Fibroblast of skin of back (primary cell): ENCODE measurements at regions not wholly inside any gene's neighbourhood (a gene's known extent, or its start where the extent isn't known, plus 50 kb on each side); places are given as distances from the start of the nearest gene placed in this dataset.
"Not testable (repeated sequence)": the region's sequence is repeated elsewhere in the genome, so short reads cannot be mapped to it uniquely, and the experiment has no call there.

Experiments
- DNase-seq: peaks from one replicate; pipeline ENCODE4 v3.0.0-alpha.2; 2013

DNA sequence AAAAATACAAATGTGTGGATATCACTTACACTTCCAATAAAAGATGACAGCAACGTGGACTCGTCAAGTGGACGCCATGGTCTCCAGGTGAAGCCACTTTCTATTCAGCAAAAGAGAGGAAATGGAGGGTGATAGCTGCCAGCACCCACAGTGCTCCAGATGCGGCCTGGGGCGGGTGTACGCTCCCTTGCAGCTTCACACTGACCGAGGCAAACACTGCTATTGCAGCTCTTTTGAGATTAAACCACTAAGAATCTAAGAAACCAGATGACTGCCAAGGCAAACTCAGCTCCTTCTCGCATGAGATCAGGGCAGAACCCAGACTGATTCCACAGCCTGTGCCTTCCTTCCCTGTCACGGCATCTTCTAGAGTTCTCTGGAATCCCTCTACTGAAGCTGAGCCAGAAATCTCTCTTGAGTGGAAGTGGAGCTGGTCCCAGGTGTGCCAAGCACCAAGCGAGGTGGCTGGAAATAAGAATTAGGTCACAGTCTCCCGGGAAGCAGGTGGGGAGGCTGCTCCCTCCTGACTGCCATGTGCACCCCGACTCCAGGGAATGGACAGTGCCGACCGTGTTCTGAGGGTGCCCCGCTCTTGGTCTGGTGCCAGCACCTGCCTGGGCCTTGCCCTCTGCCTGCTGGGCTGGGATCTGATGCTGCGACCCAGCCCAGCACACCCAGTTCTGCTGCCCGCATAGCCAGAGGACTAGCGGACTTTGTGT is 90.1 kb upstream of the AFDN start:
- no peak for DNase-seq

DNA sequence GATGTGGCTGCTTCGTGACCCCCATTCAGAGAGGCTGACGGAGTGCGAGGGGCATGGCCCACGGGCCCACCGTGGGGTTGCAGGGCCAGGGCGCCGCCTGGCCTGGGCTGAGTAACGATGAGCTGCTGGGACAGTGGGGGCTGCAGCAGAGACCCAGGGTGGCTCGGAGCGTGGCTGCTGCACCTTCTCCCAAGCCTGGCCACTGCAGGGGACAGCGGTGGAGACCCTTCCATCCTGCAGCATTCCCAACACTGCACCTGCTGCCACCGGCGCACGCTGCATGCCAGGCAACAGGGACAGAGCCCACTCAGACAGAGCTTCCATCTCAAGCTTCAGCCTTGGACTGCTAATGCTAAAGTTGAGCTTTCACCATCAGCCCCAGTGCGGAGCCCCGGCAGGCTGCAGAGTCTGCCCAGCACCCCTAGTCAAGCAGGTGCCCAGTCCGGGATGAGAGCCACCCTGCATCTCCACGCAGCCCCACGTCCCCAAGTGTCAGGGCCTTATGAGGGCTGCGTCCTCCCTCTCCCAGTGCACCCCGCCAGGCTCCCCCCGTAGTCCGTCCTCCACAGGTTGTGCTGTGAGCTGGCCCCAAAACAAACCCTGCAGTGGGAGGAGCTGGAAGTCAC is 89.4 kb upstream of the AFDN start:
- DNase-seq = no peak

DNA sequence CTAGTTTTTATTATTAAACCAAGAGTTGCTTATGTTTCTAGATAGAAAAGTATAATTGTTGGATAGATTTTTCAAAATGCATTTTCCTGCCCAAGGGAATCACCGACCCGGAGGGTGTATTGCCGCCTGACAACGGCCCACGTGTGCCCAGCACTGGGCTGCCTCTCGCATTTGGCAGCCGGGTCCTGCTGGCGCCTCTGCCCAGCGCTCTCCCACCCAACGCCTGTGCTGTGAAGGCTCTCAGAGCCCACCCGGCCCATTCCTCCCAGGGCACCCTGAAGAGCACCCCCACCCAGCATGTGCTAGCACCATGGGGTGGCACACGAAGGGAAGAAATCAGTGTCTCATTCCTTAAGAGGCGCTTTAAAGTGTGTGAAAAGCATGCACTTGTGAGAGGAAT is 88.3 kb upstream of the AFDN start:
- no peak for DNase-seq

DNA sequence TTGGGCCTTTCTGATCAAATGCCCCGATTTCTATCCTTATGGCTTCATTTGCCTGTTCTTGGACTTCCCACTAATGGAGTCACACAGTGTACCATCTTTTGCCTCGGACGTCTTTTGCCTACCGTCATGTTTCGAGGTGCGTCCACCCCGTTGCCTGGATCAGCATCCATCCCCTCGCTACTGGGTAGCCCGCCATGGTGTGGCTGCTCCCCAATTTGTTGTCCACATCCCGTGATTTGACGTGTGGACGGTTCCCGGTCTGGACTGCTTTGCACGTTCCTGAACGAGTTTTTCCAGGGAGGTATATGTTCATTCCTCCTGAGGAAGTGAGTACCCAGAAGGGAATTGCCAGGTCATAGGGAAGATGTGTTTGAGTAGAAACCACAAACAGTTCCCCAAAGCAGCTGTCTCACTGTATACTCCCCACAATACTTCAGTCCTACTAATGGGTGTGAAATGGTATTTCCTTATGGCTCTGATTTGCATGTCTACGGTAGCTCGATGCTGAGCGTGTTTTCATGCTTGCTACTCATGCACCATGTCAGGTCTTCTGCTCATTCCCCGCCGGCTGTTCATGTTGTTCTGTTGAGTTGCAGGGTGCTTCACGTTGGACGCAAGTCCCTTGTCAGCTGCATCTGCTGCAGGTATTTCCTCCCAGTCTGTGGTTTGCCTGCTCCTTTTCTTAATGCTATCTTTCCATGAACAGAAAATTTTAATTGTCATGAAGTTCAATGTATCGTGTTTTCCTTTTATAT is 86.8 kb upstream of the AFDN start:
- no peak for DNase-seq

DNA sequence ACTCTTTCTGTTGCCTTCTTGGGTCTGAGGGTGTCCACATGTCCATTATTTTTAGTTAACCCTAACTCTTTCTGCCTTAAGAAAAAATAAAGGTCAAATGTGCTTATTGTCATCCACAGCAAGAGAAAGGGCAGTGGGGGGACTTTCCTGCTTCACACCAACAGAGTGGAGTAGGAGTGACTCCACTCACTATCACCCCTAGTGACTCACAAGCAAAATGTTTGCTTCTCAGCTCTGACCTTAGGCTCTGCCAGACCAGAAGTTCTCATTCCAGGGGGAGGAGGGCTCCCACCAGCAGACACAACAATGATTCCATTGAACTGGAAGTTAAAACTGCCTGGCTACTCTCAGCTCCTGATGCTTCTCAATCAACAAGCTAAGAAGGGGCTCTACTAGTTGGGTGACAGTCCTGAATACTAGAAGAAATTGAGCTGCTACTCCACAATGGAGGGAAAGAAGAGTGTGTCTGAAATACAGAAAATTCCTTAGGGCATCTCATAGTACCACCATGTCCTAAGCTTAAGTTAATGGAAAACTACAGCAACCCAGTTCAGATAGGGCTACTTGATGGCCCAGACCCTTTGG is 83.9 kb upstream of the AFDN start:
- peak; percentile 35 for DNase-seq

DNA sequence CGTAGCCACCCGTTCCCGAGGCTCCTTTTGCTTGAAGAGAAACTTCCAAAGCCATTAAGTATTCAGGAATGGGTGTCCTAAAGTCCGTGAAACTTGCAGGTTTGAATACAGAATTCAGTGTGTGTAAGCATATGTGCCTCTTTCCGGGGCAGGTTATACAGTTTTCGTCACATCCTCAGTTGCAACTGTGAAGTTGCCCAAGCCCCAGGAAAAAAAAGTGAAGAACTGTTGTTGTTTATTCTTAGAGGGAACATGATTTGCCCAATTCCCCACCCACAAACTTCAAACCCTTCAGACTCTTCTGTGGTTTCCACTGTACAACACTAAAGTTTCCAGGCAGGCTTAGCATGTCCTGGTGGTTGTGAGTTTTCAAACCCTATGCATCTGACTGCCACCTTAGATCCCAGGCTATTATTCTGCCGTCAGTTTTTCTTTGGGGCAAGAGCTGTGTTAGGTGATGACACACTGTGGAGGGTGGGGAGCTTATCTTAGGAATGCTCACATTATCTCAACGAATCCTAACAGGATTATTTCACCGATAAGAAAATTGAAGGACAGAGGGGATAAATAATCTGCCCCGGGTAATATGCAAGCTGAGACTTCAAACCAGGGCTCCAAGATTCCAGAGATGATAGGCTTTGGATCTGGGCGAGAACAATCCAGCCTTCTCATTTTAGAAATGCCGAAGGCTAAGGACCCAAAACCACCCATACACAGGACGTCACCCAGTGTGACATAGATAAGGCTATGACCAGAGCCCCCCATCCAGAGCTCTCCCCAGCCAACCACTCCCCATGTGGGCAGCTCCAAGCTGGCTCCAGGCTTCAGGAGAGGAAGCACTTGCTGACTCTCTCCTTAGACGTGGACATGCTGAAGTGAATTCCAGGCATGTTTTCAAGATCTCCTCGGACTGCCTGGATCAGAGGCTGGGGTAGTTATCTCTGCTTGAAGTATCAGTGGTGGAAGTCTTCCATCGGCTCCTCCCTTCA is 81.7 kb upstream of the AFDN start:
- DNase-seq = no peak

DNA sequence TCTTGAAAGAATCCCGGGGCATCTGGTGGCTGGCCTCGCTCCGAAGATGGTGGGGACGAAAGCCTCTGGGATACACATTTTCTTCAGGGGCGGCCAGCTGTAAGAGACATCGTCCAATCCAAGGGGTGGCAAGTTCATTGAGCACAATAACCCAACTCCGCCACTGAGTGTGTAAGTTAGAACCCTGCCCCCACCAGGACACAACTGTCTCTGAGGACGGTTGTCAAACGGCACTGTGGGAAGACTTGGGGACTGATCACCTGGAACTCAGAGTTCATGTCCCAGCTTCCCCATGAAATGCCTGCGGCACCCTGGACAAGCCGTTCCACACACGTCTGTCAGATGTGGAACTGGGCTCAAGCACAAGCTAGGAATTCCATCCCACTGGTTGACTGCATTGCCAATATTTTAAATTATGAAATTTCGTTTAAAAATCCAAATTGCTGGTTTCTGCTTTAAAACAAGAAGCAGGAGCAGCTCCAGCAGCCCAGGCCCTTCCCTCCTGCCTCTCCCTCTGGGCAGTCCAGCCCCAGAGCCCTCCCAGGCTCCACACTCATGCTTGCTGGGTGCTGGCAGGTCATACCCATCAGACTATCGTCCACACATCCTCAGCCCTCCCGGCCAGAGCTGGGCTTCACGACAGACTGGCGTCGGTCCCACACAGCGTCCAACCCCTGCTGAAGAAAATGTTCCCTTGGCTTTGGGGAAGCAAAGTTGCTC is 80.9 kb upstream of the AFDN start:
- DNase-seq = no peak

DNA sequence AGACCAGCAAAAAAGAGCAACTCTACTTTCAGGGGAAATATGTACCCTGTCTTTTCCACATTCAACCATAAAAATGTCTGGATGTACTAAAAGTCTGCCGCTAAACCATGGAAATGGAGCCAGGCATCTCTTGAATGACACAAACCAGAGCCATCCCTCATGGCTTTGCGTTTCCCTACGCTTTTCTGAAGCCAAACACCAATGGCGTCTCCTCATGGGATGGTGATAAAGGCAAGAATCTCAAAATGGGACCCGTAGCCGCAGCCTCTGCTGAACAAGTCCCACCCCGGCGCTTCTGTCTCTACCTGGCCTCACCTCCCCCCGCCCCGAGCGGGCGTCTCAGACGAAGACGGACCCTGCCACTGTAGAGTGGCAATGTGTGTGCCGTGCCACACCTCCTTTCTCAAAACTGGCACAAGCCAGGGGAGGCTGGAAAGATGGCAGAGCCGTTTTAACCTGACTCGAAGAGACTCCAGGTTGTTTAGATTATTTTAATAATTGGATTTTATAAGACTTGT is 80.3 kb upstream of the AFDN start:
- no peak for DNase-seq

DNA sequence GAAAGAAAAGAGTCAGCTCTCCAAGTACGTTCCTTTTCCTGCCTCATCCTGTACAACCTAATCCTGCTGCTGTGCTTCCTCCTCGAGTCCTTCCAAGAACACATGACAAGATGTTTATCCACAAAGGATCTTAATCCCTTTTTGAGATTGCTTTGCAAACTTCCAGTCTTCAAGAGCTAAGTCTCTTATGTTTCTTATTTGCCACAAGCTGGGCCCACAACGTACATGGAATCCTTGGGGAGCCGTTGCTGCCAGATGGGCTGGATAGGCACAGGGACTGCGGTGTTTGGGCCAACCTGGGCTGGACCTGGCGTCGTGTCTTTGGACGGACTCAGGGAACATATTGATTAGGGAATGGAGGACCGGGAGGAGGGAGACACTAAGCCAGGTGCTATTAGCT is 79.7 kb upstream of the AFDN start:
- DNase-seq = no peak

DNA sequence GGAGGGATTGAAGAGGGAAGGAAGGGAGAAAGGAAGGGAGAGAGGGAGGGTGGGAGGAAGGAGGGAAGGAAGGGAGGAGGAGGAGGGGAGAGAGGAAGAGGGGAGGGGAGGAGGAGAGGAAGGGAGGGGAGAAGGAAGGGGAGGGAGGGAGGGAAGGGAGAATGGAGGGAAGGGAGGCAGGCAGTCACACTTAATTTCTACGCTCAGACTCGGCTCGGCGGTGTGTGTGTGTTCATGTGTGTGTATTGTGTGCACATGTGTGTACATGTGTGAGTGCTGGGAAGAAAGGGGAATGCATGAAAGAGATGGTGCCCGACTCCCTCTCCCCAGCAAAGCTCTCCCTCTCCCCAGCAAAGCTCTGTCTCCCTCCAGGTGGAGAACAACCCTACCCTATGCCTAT is 79.1 kb upstream of the AFDN start:
- DNase-seq = no peak

DNA sequence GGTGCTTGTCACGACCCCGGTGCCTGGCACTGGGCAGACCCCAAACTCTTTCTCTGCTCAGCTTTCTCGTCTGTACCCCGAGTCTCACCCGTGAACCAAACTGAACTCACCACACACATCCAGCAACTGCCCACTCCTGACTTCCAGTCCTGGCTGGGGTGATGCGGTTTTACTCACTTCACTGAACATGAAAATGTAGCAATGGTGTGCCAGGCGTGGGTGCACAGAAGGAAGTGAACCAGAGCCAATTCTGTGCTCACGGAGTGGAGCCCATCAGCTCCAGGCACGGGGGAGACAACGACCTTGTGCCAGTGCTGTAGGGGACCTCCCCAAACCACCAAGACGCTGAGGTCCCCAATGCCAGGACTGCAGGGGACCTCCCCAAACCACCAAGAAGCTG is 78.7 kb upstream of the AFDN start:
- no peak for DNase-seq

DNA sequence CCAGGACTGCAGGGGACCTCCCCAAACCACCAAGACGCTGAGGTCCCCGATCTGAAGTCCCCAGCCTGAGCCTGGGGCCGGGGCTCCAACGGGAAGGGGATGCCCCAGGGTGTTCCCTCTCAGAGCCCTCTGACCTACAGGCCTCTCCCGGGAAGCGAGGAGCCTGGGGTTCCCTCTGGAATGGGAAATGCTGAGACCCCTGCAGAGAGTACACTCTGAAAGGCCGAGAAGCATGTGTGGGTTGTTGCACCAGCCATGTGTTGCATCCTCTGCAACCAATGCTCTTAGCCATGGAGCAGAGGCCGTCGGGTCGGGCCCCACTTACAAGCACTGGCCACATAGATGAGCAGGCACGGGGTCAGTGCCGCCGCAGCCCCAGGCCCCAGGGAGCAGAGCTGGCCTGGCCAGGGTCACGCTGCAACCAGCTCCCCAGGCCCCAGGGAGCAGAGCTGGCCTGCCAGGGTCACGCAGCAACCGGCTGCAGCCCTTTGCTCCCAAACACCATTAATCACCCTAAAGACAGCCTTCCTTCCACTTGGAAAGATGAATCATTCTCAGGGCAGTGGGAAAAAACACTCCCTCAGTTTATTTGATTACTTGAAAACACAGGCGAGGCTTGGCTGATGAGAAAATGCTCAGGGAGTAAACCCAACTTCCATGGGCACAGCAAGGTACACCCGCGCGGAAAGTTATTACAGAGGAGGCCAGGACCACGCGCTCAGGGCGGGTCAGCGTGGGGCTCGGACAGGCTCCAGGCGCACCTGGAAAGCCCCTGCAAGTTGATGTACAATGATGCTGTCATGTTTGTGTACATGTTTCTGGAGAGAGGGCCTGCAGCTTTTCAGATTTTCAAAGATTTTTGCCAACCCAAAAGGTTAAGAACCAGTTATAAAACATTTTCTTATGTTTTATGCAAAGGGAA is 78.0 kb upstream of the AFDN start:
- DNase-seq = no peak

DNA sequence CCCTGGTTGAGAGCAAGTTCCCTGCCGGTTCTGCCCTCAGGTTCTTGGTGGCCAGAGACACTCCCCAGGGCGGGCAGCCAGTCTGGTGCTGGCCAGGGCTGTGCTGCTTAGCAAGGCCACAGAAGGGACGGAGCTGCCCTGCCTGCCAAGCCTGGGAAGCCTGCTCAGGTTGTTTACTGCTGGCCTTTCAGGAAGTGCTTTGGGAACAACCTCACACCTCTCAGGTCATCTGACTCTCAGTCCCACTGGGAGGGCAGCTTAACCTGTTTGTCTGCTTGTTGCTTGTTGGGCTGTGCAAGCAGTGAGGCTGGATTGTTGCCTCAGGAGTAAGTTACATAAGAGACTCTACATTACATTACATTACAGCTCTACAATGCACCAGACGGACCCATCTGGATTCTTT is 75.8 kb upstream of the AFDN start:
- DNase-seq = no peak

DNA sequence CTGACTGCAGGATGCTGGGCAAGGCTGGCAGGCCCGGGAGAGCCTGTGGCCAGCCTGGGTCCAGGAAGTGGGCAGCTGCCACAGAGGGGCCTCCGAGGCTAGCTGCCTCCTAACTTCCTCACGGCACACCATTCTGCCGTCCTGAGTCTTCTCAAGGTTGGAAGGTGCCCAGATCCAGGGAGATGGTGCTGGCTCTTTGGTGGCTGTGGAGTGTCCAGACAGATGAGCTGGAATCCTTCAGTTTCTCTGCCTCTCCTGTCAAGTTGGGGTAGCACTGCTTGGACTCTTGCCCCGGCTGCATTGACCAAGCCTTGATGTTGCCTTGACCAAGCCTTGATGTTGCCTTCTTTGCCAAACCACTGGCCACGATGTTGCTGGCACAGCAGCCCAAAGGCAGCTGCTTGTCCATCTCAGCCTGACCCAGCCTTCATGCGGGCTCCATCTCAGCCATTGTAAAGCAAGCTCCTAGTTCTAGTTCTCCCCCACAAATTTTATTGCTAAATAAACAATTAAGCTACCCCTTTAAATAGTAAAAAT is 75.1 kb upstream of the AFDN start:
- DNase-seq = no peak

DNA sequence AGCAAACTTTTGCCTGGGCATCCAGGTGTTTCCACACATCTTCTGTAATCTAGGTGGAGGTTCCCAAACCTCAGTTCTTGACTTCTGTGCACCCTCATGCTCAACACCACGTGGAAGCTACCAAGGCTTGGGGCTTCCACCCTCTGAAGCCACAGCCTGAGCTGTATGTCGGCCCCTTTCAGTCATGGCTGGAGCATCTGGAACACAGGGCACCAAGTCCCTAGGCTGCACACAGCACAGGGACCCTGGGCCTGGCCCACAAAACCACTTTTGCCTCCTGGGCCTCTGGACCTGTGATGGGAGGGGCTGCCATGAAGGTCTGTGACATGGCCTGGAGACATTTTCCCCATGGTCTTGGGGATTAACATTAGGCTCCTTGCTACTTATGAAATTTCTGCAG is 73.4 kb upstream of the AFDN start:
- DNase-seq = not testable (repeated sequence)

DNA sequence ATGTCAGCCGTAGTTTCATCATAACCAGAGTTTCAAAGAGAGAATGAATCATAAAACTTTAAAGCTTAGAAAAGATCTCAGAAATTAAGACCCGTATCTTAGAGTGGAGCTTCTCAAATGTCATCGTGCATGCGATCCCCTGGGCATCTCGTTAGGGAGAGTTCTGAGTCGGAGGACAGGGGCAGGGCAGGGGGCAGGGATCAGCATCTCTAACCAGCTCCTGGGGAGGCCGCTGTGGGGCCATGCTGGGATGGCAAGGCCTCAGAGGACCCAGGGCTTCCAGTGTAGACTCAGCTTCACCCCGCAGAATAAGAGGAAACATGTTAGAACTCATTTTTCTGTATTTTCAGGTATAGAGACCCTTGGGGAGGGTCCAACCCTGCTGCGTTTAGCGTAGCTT is 72.0 kb upstream of the AFDN start:
- no peak for DNase-seq

DNA sequence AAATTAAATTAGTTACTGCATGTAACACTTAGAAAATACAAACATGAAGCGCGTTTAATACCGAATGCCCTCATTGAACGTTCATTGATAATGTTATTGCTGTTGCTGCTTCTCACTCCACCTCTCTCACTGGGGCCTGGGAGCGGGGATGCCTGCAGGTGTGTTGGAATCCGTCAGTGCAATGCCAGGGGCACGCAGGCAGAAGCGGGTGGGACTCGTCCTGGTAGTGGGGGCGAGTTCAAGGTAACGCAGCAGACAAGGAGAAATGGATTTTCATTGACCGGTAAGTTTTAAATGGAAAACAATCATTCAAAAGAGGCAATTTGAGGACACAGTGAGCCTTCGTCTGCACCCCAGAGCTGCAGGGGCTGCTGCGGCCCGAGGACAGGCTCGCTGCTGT is 71.2 kb upstream of the AFDN start:
- no peak for DNase-seq

DNA sequence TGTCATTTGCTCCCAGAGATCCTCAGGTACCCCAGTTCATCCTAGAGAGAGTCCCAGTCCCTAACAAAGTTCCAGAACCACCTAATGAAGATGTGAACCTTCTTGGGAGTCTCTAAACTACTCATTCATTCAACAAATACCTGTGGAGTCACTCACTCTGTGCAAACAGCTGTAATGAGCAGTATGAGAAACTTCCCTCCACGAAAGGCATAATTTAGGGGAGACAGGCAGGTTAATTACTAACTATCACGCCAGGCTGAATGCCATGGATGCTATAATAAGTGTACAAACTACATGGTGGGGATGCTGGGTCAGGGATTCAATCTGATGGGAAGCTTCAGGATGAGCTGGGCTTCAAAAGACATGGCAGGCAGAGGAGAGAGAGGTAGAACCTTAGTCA is 70.1 kb upstream of the AFDN start:
- DNase-seq = no peak

DNA sequence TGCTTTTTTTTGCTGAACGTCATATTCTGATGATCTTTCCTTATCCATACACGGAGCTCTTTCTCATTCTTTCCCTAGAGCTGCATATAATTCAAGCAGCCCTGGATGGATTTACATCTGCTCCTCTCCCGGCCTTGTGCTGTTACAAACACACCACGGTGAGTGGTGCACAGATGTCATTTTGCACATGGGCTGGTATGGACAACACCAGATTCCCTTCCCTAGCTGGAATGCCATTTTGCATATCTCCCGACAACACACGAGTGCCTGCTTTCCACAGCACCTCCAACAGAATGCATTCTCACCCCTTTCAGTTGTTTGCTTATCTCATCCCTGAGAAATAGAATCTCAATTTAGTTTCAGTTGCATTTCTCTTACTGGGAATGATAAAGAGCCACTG is 69.5 kb upstream of the AFDN start:
- DNase-seq = no peak

DNA sequence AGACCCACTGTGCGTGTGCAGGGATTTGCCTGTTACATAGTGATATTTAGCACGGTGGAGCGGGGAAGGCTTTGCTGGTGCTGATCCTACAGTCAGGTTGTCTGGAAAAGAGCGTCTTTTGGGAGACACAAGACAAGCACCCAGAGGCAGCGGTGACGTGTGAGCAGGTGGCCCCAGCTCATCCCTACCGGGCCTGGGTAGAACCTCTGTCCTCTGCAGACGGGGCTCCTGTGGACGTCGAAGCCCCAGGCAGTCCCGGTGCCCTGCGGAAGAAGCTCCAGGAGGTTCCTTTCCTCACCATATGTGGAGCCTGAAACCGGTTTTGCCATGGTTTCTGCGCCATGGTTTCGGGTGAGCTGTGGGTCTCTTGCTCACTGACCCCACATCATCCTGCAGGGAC is 68.9 kb upstream of the AFDN start:
- DNase-seq = no peak
